Fibroblast of the aortic adventitia (primary cell): ENCODE measurements at regions not wholly inside any gene's neighbourhood (a gene's known extent, or its start where the extent isn't known, plus 50 kb on each side); places are given as distances from the start of the nearest gene placed in this dataset.
A peak's percentile ranks its signal among the peaks of the same experiment; 100 is the strongest.

Source experiments
- DNase-seq: peaks from one replicate; pipeline ENCODE4 v3.0.0-alpha.2; 2010; ENCODE audit warnings: low read depth
- H3K4me3 ChIP-seq: 2 replicates; pipeline ENCODE4 v1.5.1; 2011; ENCODE audit warnings: low read depth, mild to moderate bottlenecking, control low read depth, low read length, moderate library complexity
- TF ChIP-seq, protein P1 (sequence below): IDR thresholded peaks from 2 replicates; pipeline ENCODE4 v1.5.1; 2011; ENCODE audit warnings: mild to moderate bottlenecking, low read length, control low read depth, inconsistent platforms; ENCODE audit not compliant: insufficient read depth

DNA sequence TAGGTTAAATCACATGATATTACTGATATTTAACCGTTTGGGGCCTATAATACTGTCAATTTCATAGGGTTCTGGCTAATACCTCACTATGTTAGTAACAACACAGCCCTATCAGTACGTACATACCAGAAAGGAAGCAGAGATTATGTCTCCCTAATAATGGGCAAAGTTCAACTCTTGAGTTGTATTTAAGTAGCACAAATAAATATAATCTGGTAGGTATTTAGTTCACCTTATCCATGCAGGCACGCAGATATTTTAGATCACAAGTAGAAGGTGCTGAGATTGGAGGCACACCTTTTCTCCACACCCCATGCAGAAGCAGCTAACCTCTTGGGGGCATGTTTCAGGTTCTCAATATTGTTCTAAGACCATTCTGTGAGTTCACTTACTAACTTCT is 118.9 kb downstream of the IRS1 start:
- TF ChIP-seq, protein P1, sequence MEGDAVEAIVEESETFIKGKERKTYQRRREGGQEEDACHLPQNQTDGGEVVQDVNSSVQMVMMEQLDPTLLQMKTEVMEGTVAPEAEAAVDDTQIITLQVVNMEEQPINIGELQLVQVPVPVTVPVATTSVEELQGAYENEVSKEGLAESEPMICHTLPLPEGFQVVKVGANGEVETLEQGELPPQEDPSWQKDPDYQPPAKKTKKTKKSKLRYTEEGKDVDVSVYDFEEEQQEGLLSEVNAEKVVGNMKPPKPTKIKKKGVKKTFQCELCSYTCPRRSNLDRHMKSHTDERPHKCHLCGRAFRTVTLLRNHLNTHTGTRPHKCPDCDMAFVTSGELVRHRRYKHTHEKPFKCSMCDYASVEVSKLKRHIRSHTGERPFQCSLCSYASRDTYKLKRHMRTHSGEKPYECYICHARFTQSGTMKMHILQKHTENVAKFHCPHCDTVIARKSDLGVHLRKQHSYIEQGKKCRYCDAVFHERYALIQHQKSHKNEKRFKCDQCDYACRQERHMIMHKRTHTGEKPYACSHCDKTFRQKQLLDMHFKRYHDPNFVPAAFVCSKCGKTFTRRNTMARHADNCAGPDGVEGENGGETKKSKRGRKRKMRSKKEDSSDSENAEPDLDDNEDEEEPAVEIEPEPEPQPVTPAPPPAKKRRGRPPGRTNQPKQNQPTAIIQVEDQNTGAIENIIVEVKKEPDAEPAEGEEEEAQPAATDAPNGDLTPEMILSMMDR: no peak
- DNase-seq: no peak
- no peak overlapping the region for H3K4me3 ChIP-seq

- H3K4me3 ChIP-seq: no peak overlapping the region
- TF ChIP-seq, protein P1: no peak
- no peak for DNase-seq
Observed at GRCh38 chr2:226679389-226680065, 120.1 kb downstream of the IRS1 start.

DNA sequence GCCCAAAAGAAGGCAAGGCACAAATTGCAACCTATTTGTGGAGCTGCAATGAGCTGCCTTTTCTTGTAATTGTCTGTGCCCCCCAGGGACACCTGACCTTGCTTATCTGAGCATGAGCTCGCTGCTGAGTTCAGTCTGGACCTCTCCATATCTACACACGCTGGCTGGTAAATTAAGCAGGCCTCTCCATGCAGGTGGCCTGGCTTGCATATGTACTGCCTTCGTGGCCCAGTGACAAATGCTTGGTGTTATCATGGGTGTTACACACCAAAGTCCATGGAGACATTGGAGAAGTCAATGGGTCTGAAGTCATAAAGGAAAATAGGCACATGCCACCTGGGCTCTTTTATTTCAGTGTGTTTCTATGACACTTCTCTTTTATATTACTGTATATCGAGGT is 121.2 kb downstream of the IRS1 start:
- DNase-seq: no peak
- no peak overlapping the region for H3K4me3 ChIP-seq
- TF ChIP-seq, protein P1: no peak

GRCh38 chr2:226677080-226677479 is 122.5 kb downstream of the IRS1 start:
- TF ChIP-seq, protein P1: no peak
- H3K4me3 ChIP-seq: no peak overlapping the region
- no peak for DNase-seq

GRCh38 chr2:226676618-226677017 is 123.0 kb downstream of the IRS1 start:
- no peak overlapping the region for H3K4me3 ChIP-seq
- TF ChIP-seq, protein P1: no peak
- DNase-seq: no peak

DNA sequence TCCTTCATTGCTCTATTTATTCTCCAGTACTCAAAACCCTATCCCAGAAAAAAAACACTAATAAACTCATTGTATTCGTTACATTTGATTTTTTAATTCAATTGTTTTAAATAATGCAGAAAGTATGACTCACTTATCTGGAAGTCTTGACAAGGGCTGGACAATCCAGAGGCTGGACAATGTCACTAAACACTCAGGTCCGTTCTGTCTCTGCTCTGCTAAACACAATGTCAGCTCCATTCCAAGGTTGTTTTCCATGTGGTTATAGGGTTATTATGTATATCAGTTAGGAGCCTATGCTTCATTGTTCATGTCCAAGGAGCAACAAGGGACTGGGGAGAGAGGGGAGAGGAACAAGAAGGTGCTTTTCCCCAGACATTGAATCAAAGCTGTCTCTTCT is 125.5 kb downstream of the IRS1 start:
- TF ChIP-seq, protein P1: no peak
- H3K4me3 ChIP-seq: no peak overlapping the region
- peak; percentile 68 for DNase-seq

DNA sequence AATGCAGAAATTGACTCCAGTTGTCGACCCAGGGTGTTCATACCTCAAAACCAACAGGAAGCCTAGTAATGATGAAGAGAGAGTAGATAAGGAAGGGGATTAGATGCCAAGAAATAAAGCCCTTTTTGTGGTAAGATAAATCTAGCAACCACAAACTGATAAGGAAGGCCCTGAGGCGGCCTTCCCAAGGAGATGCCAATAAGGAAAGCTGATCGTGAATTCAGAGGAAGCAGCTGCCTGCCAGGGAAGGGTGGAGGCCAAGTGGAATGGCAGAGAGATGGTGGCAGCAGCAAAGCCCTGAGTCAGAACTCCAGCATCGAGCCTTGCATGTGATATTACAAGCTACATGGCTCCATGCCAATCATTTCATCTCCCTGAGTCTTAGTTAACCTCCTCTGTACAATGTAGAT is 126.3 kb downstream of the IRS1 start:
- no peak overlapping the region for H3K4me3 ChIP-seq
- TF ChIP-seq, protein P1: no peak
- DNase-seq: peak; percentile 99
